D721Med (cell line): ENCODE measurements at regions not wholly inside any gene's neighbourhood (a gene's known extent, or its start where the extent isn't known, plus 50 kb on each side); places are given as distances from the start of the nearest gene placed in this dataset.

Source experiments
- DNase-seq: peaks from one replicate; pipeline ENCODE4 v3.0.0; 2011; ENCODE audit warnings: low spot score; ENCODE audit not compliant: insufficient read length
- FAIRE-seq: peaks from 2 replicates; lab custom pipeline; 2011; peaks lifted over from hg19 to GRCh38; lab: Jason Lieb, UNC
- CTCF ChIP-seq: IDR thresholded peaks from 2 replicates; pipeline ENCODE4 v1.5.1; 2012; ENCODE audit warnings: mild to moderate bottlenecking, control low read depth; ENCODE audit not compliant: insufficient read depth; ENCODE audit errors: missing control alignments

GRCh38 chr6:145374570-145374969, 360.8 kb downstream of the EPM2A start:
- no peak for DNase-seq
- TF ChIP-seq CTCF: no peak
- FAIRE-seq: no peak

- DNase-seq (no peak), FAIRE-seq (no peak)
- no peak for TF ChIP-seq CTCF
Measured at GRCh38 chr6:145375502-145375901, 359.8 kb downstream of the EPM2A start.

GRCh38 chr6:145380186-145380585, 355.1 kb downstream of the EPM2A start:
- FAIRE-seq (no peak), DNase-seq (no peak)
- TF ChIP-seq CTCF: no peak

GRCh38 chr6:145381941-145382340, 353.4 kb downstream of the EPM2A start:
- DNase-seq: no peak
- no peak for FAIRE-seq
- TF ChIP-seq CTCF: no peak

GRCh38 chr6:145383428-145383827, 351.9 kb downstream of the EPM2A start:
- DNase-seq: no peak
- no peak for TF ChIP-seq CTCF
- no peak for FAIRE-seq

GRCh38 chr6:145384503-145384902, 350.8 kb downstream of the EPM2A start:
- DNase-seq: no peak
- no peak for TF ChIP-seq CTCF
- no peak for FAIRE-seq

GRCh38 chr6:145396499-145396898, 338.8 kb downstream of the EPM2A start:
- FAIRE-seq: no peak

More at GRCh38 chr6:145396499-145396898, 338.8 kb downstream of the EPM2A start:
- DNase-seq: no peak
- TF ChIP-seq CTCF: no peak
